Mesenchymal stem cell (in vitro differentiated cells and primary cell): ENCODE measurements at regions not wholly inside any gene's neighbourhood (a gene's known extent, or its start where the extent isn't known, plus 50 kb on each side); places are given as distances from the start of the nearest gene placed in this dataset.
"Not testable (repeated sequence)": the region's sequence is repeated elsewhere in the genome, so short reads cannot be mapped to it uniquely, and the experiment has no call there.

Source experiments
- DNase-seq: peaks from one replicate; pipeline ENCODE4 v3.0.0-alpha.2; 2013
- H2AFZ ChIP-seq: one replicate; pipeline ENCODE4 v1.6.1; 2013; ENCODE audit warnings: low read depth, mild to moderate bottlenecking, control low read depth, inconsistent platforms, low read length, moderate library complexity
- H2AK5ac ChIP-seq: 2 replicates; pipeline ENCODE4 v1.6.1; 2013; ENCODE audit warnings: low read length, moderate library complexity, mild to moderate bottlenecking, inconsistent platforms; ENCODE audit not compliant: severe bottlenecking
- H2BK120ac ChIP-seq: one replicate; pipeline ENCODE4 v1.6.1; 2013; ENCODE audit warnings: low read depth, mild to moderate bottlenecking, inconsistent platforms, low read length, moderate library complexity
- H2BK12ac ChIP-seq, 2 experiments: one replicate each; pipeline ENCODE4 v1.6.1; 2013; ENCODE audit warnings: inconsistent platforms in 2 of 2, low read length in 2 of 2, mild to moderate bottlenecking in 2 of 2, moderate library complexity in 2 of 2, control low read depth in 1 of 2
- H2BK15ac ChIP-seq: one replicate; pipeline ENCODE4 v1.6.1; 2013; ENCODE audit warnings: mild to moderate bottlenecking, low read depth, inconsistent platforms; ENCODE audit not compliant: poor library complexity, severe bottlenecking
- H2BK5ac ChIP-seq: 2 replicates; pipeline ENCODE4 v1.6.1; 2013; ENCODE audit warnings: low read depth, mild to moderate bottlenecking, low read length, control low read depth, inconsistent platforms; ENCODE audit not compliant: poor library complexity, severe bottlenecking
- H3K14ac ChIP-seq, 2 experiments: one replicate each; pipeline ENCODE4 v1.6.1; 2013; ENCODE audit warnings: inconsistent platforms in 2 of 2, low read length in 2 of 2, control low read depth in 1 of 2, mild to moderate bottlenecking in 1 of 2, moderate library complexity in 1 of 2
- H3K18ac ChIP-seq, 2 experiments: one replicate each; pipeline ENCODE4 v1.6.1; 2013; ENCODE audit warnings: inconsistent platforms in 2 of 2, low read length in 2 of 2, control low read depth in 1 of 2, low read depth in 1 of 2, mild to moderate bottlenecking in 1 of 2
- H3K23ac ChIP-seq, 2 experiments: one replicate each; pipeline ENCODE4 v1.6.1; 2013; ENCODE audit warnings: inconsistent platforms in 2 of 2, low read length in 2 of 2, mild to moderate bottlenecking in 2 of 2, moderate library complexity in 2 of 2, control low read depth in 1 of 2
- H3K27ac ChIP-seq: 2 replicates; pipeline ENCODE4 v1.5.1; 2013; ENCODE audit warnings: mild to moderate bottlenecking, moderate library complexity, low read length, control low read depth, inconsistent platforms; ENCODE audit not compliant: poor library complexity, severe bottlenecking
- H3K27me3 ChIP-seq, 2 experiments: 2 replicates each; pipeline versions ENCODE4 v1.6.1 to v1.7.0; 2013; ENCODE audit warnings: low read length in 2 of 2, mild to moderate bottlenecking in 2 of 2, moderate library complexity in 2 of 2, control low read depth in 1 of 2, inconsistent platforms in 1 of 2; ENCODE audit not compliant: control insufficient read depth in 1 of 2, insufficient read depth in 1 of 2
- H3K36me3 ChIP-seq, 2 experiments: 2 replicates each; pipeline versions ENCODE4 v1.6.1 to v1.7.0; 2013; ENCODE audit warnings: low read length in 2 of 2, control low read depth in 1 of 2, inconsistent platforms in 1 of 2, low read depth in 1 of 2, mild to moderate bottlenecking in 1 of 2; ENCODE audit not compliant: insufficient read depth in 2 of 2, control insufficient read depth in 1 of 2
- H3K4ac ChIP-seq, 2 experiments: one replicate each; pipeline ENCODE4 v1.6.1; 2013; ENCODE audit warnings: inconsistent platforms in 2 of 2, low read length in 2 of 2, mild to moderate bottlenecking in 2 of 2, moderate library complexity in 2 of 2, control low read depth in 1 of 2, low read depth in 1 of 2
- H3K4me1 ChIP-seq: 2 replicates; pipeline ENCODE4 v1.6.1; 2013; ENCODE audit warnings: low read depth, low read length, control low read depth; ENCODE audit not compliant: control insufficient read depth, insufficient read depth
- H3K4me2 ChIP-seq: 2 replicates; pipeline ENCODE4 v1.6.1; 2013; ENCODE audit warnings: low read length, mild to moderate bottlenecking, inconsistent platforms; ENCODE audit not compliant: poor library complexity, severe bottlenecking
- H3K4me3 ChIP-seq, 2 experiments: 2 replicates each; pipeline versions ENCODE4 v1.5.1 to v1.7.0; 2013; ENCODE audit warnings: low read length in 2 of 2, mild to moderate bottlenecking in 2 of 2, control low read depth in 1 of 2, low read depth in 1 of 2; ENCODE audit not compliant: insufficient read depth in 1 of 2
- H3K79me1 ChIP-seq: replicated peaks from 2 replicates; pipeline ENCODE4 v1.6.1; 2013; ENCODE audit warnings: mild to moderate bottlenecking, control low read depth, low read length, inconsistent platforms; ENCODE audit not compliant: poor library complexity, severe bottlenecking
- H3K9ac ChIP-seq: 2 replicates; pipeline ENCODE4 v1.7.0; 2013; ENCODE audit warnings: mild to moderate bottlenecking, low read length, moderate library complexity
- H3K9me3 ChIP-seq: 2 replicates; pipeline ENCODE4 v1.7.0; 2013; ENCODE audit warnings: mild to moderate bottlenecking, low read length; ENCODE audit not compliant: control insufficient read depth
- H4K8ac ChIP-seq: one replicate; pipeline ENCODE4 v1.6.1; 2013; ENCODE audit warnings: inconsistent platforms, mild to moderate bottlenecking, low read length, moderate library complexity
- H4K91ac ChIP-seq: one replicate; pipeline ENCODE4 v1.6.1; 2013; ENCODE audit warnings: mild to moderate bottlenecking, low read length, inconsistent platforms
- WGBS: methylation state at CpG from one replicate; pipeline ENCODE4 v1.1.7; 2013; ENCODE audit warnings: mixed read lengths; 5-methylcytosine and 5-hydroxymethylcytosine counted together

GRCh38 chr4:170167678-170168077 is 77.9 kb upstream of the AADAT start:
- Histone ChIP-seq H4K91ac (no peak overlapping the region), H3K27ac (no peak overlapping the region), H2BK12ac (no peak overlapping the region), H3K9me3 (no peaks in the 10 kb centered on the region), H3K18ac (no peak overlapping the region), H2AK5ac (no peak overlapping the region), H3K4me2 (no peak overlapping the region), H3K4ac (no peak overlapping the region), H3K14ac (no peak overlapping the region), H3K9ac (no peak overlapping the region), H3K36me3 (no peaks in the 10 kb centered on the region), H2BK120ac (no peak overlapping the region), H2AFZ (no peak overlapping the region), H3K4me3 (no peak overlapping the region), H2BK5ac (no peak overlapping the region), H3K27me3 (peaks cover 0 to 2% of the 10 kb centered on the region in 2 experiments), H2BK15ac (no peak overlapping the region), H3K4me1 (no peaks in the 10 kb centered on the region), H3K79me1 (no peaks in the 10 kb centered on the region), H3K23ac (no peak overlapping the region), H4K8ac (no peak overlapping the region)
- 90% methylated on average over 5 of the region's 10 CpGs for WGBS
- DNase-seq: no peak

DNA sequence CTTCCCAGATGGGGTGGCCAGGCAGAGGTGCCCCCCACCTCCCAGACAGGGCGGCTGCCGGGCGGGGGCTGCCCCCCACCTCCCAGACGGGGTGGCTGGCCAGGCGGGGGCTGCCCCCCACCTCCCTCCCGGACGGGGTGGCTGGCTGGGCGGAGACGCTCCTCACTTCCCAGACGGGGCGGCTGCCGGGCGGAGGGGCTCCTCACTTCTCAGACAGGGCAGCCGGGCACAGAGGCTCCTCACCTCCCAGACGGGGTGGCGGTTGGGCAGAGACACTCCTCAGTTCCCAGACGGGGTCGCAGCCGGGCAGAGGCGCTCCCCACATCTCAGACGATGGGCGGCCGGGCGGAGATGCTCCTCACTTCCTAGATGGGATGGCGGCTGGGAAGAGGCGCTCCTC is 76.4 kb upstream of the AADAT start:
- H3K36me3 ChIP-seq, H3K79me1 ChIP-seq, H3K23ac ChIP-seq, DNase-seq, H3K27me3 ChIP-seq, H3K9me3 ChIP-seq, H2AFZ ChIP-seq, H3K27ac ChIP-seq, H2BK15ac ChIP-seq, H2BK12ac ChIP-seq, H3K4me2 ChIP-seq, H4K8ac ChIP-seq, H2AK5ac ChIP-seq, H3K18ac ChIP-seq, H3K14ac ChIP-seq, H3K4me1 ChIP-seq, H3K9ac ChIP-seq, H2BK5ac ChIP-seq, H3K4me3 ChIP-seq, H3K4ac ChIP-seq, H2BK120ac ChIP-seq, H4K91ac ChIP-seq: not testable (repeated sequence)
- 93% methylated on average over 9 of the region's 26 CpGs for WGBS

GRCh38 chr4:170162416-170162815 is 72.7 kb upstream of the AADAT start:
- Histone ChIP-seq H2BK120ac (no peak overlapping the region), H4K91ac (no peak overlapping the region), H3K27me3 (no peaks in the 10 kb centered on the region), H3K4me3 (no peak overlapping the region), H3K4ac (no peak overlapping the region), H3K23ac (no peak overlapping the region), H2AK5ac (no peak overlapping the region), H3K14ac (no peak overlapping the region), H3K9me3 (peaks cover 6% of the 10 kb centered on the region), H3K79me1 (no peaks in the 10 kb centered on the region), H2AFZ (no peak overlapping the region), H3K18ac (no peak overlapping the region), H2BK15ac (no peak overlapping the region), H3K36me3 (no peaks in the 10 kb centered on the region), H3K27ac (no peak overlapping the region), H3K4me2 (no peak overlapping the region), H3K9ac (no peak overlapping the region), H2BK12ac (no peak overlapping the region), H3K4me1 (no peaks in the 10 kb centered on the region), H2BK5ac (no peak overlapping the region), H4K8ac (no peak overlapping the region)
- no peak for DNase-seq

DNA sequence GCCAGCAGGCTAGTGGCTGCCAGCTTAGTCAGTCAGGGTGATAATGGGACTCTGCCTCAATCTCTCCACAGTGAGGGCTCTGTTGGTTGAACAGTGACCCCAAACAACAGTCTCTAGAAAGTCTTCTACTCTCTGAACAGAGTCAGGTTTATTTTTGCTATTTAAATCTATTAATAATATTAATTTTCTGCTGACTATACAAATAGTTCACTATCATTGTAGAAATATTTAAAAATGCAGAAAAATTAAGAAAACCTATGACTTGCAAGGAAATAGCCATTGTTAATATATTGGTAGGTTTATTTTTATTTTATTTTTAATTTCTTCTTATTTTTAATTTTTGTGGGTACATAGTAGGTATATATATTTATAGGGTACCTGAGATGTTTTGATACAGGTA is 67.9 kb upstream of the AADAT start:
- Histone ChIP-seq H2AFZ (no peak overlapping the region), H4K8ac (no peak overlapping the region), H3K27me3 (no peaks in the 10 kb centered on the region), H3K4me2 (no peak overlapping the region), H3K14ac (no peak overlapping the region), H3K4me3 (no peak overlapping the region), H3K9me3 (peaks cover 12% of the 10 kb centered on the region), H2BK5ac (no peak overlapping the region), H4K91ac (no peak overlapping the region), H2BK12ac (no peak overlapping the region), H2BK120ac (no peak overlapping the region), H3K18ac (no peak overlapping the region), H3K27ac (no peak overlapping the region), H2AK5ac (no peak overlapping the region), H3K79me1 (no peaks in the 10 kb centered on the region), H3K9ac (no peak overlapping the region), H3K4ac (no peak overlapping the region), H3K36me3 (no peaks in the 10 kb centered on the region), H3K4me1 (no peaks in the 10 kb centered on the region), H3K23ac (no peak overlapping the region), H2BK15ac (no peak overlapping the region)
- DNase-seq: no peak
